ENCODE measurements at regions not wholly inside any gene's neighbourhood (a gene's known extent, or its start where the extent isn't known, plus 50 kb on each side); places are given as distances from the start of the nearest gene placed in this dataset.

DNA sequence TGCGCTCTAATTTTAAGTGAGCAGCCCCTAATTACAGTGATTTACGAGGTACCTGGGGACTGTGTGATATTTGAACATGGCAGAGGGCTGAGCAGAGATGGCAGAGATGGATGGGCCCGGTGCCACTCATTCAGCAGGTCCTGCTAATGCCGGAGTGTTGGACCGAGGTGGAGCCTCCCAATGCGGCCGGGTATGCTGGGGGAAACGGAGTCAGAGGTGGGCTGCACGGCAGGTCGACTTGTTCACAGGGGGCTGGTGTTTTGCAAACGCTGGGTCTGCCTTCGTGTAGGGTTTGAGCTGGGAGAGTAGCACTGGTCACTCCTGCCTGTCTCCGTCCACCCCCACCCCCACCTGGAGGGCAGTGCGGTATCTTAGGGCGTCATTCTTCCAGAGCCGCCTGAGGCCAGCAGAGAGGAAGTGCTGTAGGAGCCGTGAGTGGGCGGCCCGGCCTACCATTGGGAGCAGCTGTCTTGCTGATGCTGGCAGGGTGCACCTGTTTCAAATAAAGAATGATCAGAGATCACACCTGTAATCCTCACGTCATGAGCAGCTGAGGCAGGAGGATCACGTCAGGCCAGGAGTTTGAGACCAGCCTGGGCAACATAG is 122.6 kb downstream of the IGLL1 start:
- TF ChIP-seq, protein P1, sequence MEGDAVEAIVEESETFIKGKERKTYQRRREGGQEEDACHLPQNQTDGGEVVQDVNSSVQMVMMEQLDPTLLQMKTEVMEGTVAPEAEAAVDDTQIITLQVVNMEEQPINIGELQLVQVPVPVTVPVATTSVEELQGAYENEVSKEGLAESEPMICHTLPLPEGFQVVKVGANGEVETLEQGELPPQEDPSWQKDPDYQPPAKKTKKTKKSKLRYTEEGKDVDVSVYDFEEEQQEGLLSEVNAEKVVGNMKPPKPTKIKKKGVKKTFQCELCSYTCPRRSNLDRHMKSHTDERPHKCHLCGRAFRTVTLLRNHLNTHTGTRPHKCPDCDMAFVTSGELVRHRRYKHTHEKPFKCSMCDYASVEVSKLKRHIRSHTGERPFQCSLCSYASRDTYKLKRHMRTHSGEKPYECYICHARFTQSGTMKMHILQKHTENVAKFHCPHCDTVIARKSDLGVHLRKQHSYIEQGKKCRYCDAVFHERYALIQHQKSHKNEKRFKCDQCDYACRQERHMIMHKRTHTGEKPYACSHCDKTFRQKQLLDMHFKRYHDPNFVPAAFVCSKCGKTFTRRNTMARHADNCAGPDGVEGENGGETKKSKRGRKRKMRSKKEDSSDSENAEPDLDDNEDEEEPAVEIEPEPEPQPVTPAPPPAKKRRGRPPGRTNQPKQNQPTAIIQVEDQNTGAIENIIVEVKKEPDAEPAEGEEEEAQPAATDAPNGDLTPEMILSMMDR (IDR thresholded peaks at IDR 0.05) = no peak
- no peak for TF ChIP-seq POLR2A (IDR thresholded peaks at IDR 0.05)

Data from right lobe of liver (tissue), 4 donors.